ENCODE measurements at regions not wholly inside any gene's neighbourhood (a gene's known extent, or its start where the extent isn't known, plus 50 kb on each side); places are given as distances from the start of the nearest gene placed in this dataset.
A peak's percentile ranks its signal among the peaks of the same experiment; 100 is the strongest.

GRCh38 chr4:156595041-156595440 lies 376.6 kb downstream of the PDGFC start:
- peak; percentile 35 for DNase-seq (ENCODE audit: low read depth)
- no peak for TF ChIP-seq CTCF (conservative IDR thresholded peaks at IDR 0.05; ENCODE audit: control insufficient read depth, insufficient read depth, low read depth, low read length)

GRCh38 chr4:156594624-156595023 lies 377.0 kb downstream of the PDGFC start:
- TF ChIP-seq CTCF (conservative IDR thresholded peaks at IDR 0.05; ENCODE audit: control insufficient read depth, insufficient read depth, low read depth, low read length), result no peak
- H3K4me3 ChIP-seq (ENCODE audit: control insufficient read depth, low read depth, low read length), result no peak overlapping the region
- DNase-seq (ENCODE audit: low read depth), result no peak

More at GRCh38 chr4:156595041-156595440, 376.6 kb downstream of the PDGFC start:
- no peak overlapping the region for H3K4me3 ChIP-seq (ENCODE audit: control insufficient read depth, low read depth, low read length)

DNA sequence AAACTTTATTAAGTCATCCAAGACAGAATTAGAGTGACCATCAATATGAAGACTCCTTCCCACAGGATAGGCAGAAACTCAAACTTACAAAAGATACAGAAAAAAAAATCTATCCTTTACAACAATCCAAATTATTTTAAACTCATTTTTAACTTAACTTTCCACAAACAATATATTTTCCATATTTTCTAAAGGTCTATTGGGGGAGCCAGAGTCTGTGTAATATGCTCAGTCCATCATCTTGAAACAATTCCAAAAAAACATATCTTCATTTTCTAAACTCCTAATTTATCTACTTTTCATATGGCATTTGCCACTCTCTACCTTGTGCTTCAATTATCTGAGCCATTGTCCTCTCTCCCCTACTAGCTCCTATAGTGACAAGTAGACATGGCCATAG lies 378.1 kb downstream of the PDGFC start:
- peak; percentile 20 for TF ChIP-seq CTCF (conservative IDR thresholded peaks at IDR 0.05; ENCODE audit: control insufficient read depth, insufficient read depth, low read depth, low read length)
- peak; percentile 38 for DNase-seq (ENCODE audit: low read depth)

GRCh38 chr4:156591679-156592078 lies 379.9 kb downstream of the PDGFC start:
- TF ChIP-seq CTCF (conservative IDR thresholded peaks at IDR 0.05; ENCODE audit: control insufficient read depth, insufficient read depth, low read depth, low read length), result no peak
- no peak for DNase-seq (ENCODE audit: low read depth)
- no peak overlapping the region for H3K4me3 ChIP-seq (ENCODE audit: control insufficient read depth, low read depth, low read length)

More for the DNA sequence above, 378.1 kb downstream of the PDGFC start:
- no peak overlapping the region for H3K4me3 ChIP-seq (ENCODE audit: control insufficient read depth, low read depth, low read length)

GRCh38 chr4:156584100-156584499 lies 387.5 kb downstream of the PDGFC start:
- TF ChIP-seq CTCF (conservative IDR thresholded peaks at IDR 0.05; ENCODE audit: control insufficient read depth, insufficient read depth, low read depth, low read length), result no peak
- H3K4me3 ChIP-seq (ENCODE audit: control insufficient read depth, low read depth, low read length), result no peak overlapping the region

GRCh38 chr4:156583265-156583664 lies 388.3 kb downstream of the PDGFC start:
- no peak for DNase-seq (ENCODE audit: low read depth)
- no peak overlapping the region for H3K4me3 ChIP-seq (ENCODE audit: control insufficient read depth, low read depth, low read length)
- no peak for TF ChIP-seq CTCF (conservative IDR thresholded peaks at IDR 0.05; ENCODE audit: control insufficient read depth, insufficient read depth, low read depth, low read length)

More at GRCh38 chr4:156584100-156584499, 387.5 kb downstream of the PDGFC start:
- no peak for DNase-seq (ENCODE audit: low read depth)

All from fibroblast of mammary gland (primary cell).